ENCODE measurements at regions not wholly inside any gene's neighbourhood (a gene's known extent, or its start where the extent isn't known, plus 50 kb on each side); places are given as distances from the start of the nearest gene placed in this dataset.

DNA sequence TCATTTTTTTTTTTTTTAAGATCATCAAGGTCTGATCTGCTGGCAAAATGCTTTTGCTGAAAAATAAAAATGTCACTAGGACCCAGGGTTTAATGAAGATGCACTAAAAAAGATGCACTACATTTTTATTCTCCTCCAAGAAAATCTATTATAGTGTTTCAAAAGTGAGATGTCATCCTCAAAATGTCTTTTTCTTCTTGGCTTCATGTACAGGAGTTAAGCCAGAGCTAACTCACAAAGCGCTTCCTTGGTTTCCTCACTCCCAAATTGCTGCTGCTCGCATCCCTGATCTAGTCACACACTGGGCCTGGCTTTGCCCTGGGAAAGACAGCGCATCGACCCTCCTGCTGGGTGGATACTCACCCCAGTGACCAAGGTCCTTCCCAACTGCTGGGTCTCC lies 113.4 kb upstream of the CCDC68 start:
- no peaks in the 10 kb centered on the region for H3K9me3 ChIP-seq (ENCODE audit: low read depth, low read length)
- H3K9ac ChIP-seq (ENCODE audit: insufficient read length): no peak overlapping the region
- H3K27ac ChIP-seq: no peak overlapping the region
- no peaks in the 10 kb centered on the region for H3K36me3 ChIP-seq (ENCODE audit: insufficient read depth, low read length)
- no peak for TF ChIP-seq FOXP2 (optimal IDR thresholded peaks at IDR 0.05; ENCODE audit: control extremely low read depth, extremely low read length, insufficient read depth)
- no peak for TF ChIP-seq POLR2AphosphoS5 (IDR thresholded peaks at IDR 0.05; ENCODE audit: borderline replicate concordance, low read depth, low read length)
- no peak for TF ChIP-seq EZH2 (IDR thresholded peaks at IDR 0.05)
- H3K4me3 ChIP-seq: no peak overlapping the region
- DNase-seq (ENCODE audit: low read depth, low spot score): no peak

DNA sequence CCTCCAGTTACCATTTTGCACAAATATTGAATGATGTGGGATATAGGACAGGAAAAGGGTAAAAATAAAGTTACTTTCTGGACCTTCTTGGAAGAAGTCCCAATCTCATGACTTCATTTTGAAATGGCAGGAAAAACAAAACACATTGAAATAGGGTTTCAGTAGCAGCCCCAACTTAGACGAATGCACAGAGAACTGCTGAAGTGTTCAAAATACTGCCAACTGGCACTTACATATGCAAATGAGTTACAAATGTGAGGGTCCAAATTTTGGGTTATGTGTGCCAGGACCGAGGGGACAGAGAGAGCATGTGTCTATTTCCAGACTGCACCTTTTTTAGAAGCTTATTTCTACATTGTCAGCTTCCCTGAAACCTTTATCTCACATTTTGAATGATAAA lies 112.9 kb upstream of the CCDC68 start:
- DNase-seq (ENCODE audit: low read depth, low spot score): no peak
- Histone ChIP-seq H3K9ac (ENCODE audit: insufficient read length) (no peak overlapping the region), H3K4me3 (no peak overlapping the region), H3K36me3 (ENCODE audit: insufficient read depth, low read length) (no peaks in the 10 kb centered on the region), H3K9me3 (ENCODE audit: low read depth, low read length) (no peaks in the 10 kb centered on the region), H3K27ac (no peak overlapping the region)
- no peak for TF ChIP-seq FOXP2 (optimal IDR thresholded peaks at IDR 0.05; ENCODE audit: control extremely low read depth, extremely low read length, insufficient read depth)
- TF ChIP-seq POLR2AphosphoS5 (IDR thresholded peaks at IDR 0.05; ENCODE audit: borderline replicate concordance, low read depth, low read length): no peak
- TF ChIP-seq EZH2 (IDR thresholded peaks at IDR 0.05): no peak

DNA sequence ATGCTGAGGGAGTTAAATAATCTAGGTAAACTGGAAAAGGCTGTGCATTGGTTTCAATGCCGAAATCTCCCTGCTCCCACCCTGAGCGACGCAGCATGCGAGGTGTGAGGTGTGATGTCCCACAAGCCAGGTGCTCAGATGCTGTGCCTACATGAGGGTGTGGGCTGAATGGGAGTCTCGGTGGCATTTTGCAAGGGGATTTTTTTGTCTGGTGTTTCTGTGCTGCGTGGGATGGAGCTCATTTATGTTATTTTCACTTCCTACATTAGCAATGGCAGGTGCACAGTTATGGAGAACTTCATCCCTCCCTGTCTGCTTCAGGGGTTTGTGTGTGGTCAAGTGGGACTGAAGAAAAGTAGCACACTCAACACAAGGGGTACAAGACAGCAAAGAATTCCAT lies 110.2 kb upstream of the CCDC68 start:
- Histone ChIP-seq H3K36me3 (ENCODE audit: insufficient read depth, low read length) (no peaks in the 10 kb centered on the region), H3K9me3 (ENCODE audit: low read depth, low read length) (no peaks in the 10 kb centered on the region), H3K4me3 (no peak overlapping the region), H3K27ac (no peak overlapping the region), H3K9ac (ENCODE audit: insufficient read length) (no peak overlapping the region)
- no peak for DNase-seq (ENCODE audit: low read depth, low spot score)
- TF ChIP-seq FOXP2 (optimal IDR thresholded peaks at IDR 0.05; ENCODE audit: control extremely low read depth, extremely low read length, insufficient read depth): no peak

DNA sequence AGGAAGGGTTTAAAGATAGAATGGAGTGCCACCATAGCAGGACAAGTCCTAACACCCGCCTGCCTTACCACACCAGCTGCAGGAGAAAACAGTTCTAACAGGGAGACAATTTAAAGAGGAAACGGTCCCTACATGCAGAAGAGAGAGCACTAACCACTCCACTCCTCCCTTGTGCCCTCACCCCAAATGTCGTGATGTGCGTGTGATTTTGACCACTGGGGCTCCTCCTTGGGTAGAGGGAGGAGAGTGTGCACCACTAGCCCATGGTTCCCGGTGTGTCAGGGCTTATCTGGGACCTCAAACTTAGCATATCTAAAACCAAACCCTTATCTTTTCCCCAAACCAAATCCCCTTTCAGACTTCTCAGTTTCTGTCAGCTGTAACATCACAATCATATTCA lies 105.5 kb upstream of the CCDC68 start:
- TF ChIP-seq FOXP2 (optimal IDR thresholded peaks at IDR 0.05; ENCODE audit: control extremely low read depth, extremely low read length, insufficient read depth) (no peak), EZH2 (IDR thresholded peaks at IDR 0.05) (no peak), POLR2AphosphoS5 (IDR thresholded peaks at IDR 0.05; ENCODE audit: borderline replicate concordance, low read depth, low read length) (no peak)
- H3K27ac ChIP-seq: no peak overlapping the region

DNA sequence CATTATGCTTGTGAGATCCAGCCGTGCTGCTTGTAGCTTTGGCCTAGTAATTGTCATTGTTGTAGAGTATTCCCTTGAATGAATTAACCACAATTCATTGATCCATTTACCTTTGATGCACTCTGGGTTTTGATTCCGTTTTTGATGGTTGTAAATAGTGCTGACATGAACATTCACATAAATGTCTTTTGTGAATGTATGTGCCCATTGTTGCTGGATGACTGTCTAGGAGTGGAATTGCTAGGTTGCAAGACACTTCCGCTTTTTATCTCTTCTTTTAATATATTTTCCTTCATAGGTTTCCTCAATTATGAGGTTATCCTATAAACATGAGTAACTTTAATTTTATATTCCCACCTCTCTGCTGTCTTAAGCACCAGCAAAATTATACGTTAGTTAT lies 104.8 kb upstream of the CCDC68 start:
- H3K27ac ChIP-seq: no peak overlapping the region
- H3K9me3 ChIP-seq (ENCODE audit: low read depth, low read length): no peaks in the 10 kb centered on the region
- H3K4me3 ChIP-seq: no peak overlapping the region
- DNase-seq (ENCODE audit: low read depth, low spot score): no peak
- no peaks in the 10 kb centered on the region for H3K36me3 ChIP-seq (ENCODE audit: insufficient read depth, low read length)
- H3K9ac ChIP-seq (ENCODE audit: insufficient read length): no peak overlapping the region
- TF ChIP-seq EZH2 (IDR thresholded peaks at IDR 0.05) (no peak), POLR2AphosphoS5 (IDR thresholded peaks at IDR 0.05; ENCODE audit: borderline replicate concordance, low read depth, low read length) (no peak), FOXP2 (optimal IDR thresholded peaks at IDR 0.05; ENCODE audit: control extremely low read depth, extremely low read length, insufficient read depth) (no peak)

More for the DNA sequence above, 105.5 kb upstream of the CCDC68 start:
- Histone ChIP-seq H3K9me3 (ENCODE audit: low read depth, low read length) (no peaks in the 10 kb centered on the region), H3K9ac (ENCODE audit: insufficient read length) (no peak overlapping the region), H3K4me3 (no peak overlapping the region), H3K36me3 (ENCODE audit: insufficient read depth, low read length) (no peaks in the 10 kb centered on the region)
- no peak for DNase-seq (ENCODE audit: low read depth, low spot score)

DNA sequence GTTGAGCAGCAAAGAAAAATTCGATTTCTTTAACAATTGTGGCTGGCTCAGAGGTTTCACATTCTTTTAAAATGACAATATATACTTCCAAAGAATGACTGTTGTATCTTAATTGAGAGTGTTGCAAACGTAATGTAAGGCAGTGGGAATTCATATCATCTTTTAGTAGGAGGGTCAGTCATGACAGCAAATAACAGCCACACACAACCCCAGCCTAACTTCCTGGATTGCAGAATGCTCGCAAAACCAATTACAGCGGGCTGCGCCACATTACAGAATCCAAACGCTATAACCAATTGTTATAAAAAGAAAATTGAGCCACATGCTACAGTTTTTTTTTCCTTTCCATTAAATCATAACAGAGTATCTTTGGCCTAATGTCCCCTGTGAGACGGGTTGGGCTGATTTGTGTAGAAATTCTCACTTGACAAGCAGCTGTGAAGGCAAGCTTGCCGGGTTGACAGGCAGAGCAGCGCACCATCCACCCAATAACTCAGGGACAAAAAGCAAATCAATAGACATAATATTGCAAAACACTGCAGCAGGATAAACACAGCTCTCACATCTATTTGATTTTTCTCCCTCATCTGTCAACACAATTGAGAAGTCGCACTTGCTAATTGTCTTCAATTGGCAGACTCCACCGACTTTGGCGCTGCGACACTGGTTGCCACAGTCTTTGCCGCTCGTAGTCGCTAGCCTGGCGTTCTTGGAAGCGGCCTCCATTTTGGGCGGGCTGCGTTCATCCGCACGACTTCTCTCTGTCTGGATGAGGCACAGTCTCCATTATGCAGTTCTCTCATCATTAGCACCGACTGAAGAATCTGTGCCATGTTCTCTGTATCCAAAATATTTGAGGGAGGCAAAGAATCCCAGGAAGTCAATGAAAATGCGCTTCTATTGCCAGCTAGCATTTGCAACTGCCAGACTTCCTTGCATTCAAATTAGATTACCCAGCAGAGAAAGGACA lies 95.0 kb upstream of the CCDC68 start:
- Histone ChIP-seq H3K9ac (ENCODE audit: insufficient read length) (no peak overlapping the region), H3K9me3 (ENCODE audit: low read depth, low read length) (no peaks in the 10 kb centered on the region), H3K36me3 (ENCODE audit: insufficient read depth, low read length) (no peaks in the 10 kb centered on the region), H3K4me3 (no peak overlapping the region), H3K27ac (no peak overlapping the region)
- TF ChIP-seq EZH2 (IDR thresholded peaks at IDR 0.05) (no peak), POLR2AphosphoS5 (IDR thresholded peaks at IDR 0.05; ENCODE audit: borderline replicate concordance, low read depth, low read length) (no peak), FOXP2 (optimal IDR thresholded peaks at IDR 0.05; ENCODE audit: control extremely low read depth, extremely low read length, insufficient read depth) (no peak)
- no peak for DNase-seq (ENCODE audit: low read depth, low spot score)

DNA sequence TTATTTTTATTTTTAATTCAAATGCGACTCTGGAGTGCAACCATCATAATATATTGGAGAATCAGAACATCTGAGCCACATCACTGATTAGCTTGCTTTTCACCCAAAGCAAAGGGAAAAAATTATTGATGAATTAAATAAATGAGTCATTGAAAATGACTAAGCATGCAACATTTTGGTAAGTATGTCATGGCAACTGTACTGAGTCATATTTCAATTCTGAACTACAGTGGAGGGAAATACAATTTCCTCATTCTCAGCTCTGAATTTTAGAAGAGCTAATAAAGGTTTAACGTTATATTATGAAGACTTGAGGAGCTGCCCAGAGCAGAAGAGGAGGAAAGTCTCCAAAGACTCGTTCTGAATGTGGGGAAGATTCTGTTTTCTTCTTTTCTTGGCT lies 89.6 kb upstream of the CCDC68 start:
- no peak for TF ChIP-seq EZH2 (IDR thresholded peaks at IDR 0.05)
- TF ChIP-seq FOXP2 (optimal IDR thresholded peaks at IDR 0.05; ENCODE audit: control extremely low read depth, extremely low read length, insufficient read depth): no peak
- TF ChIP-seq POLR2AphosphoS5 (IDR thresholded peaks at IDR 0.05; ENCODE audit: borderline replicate concordance, low read depth, low read length): no peak
- Histone ChIP-seq H3K36me3 (ENCODE audit: insufficient read depth, low read length) (no peaks in the 10 kb centered on the region), H3K27ac (no peak overlapping the region), H3K4me3 (no peak overlapping the region), H3K9ac (ENCODE audit: insufficient read length) (no peak overlapping the region), H3K9me3 (ENCODE audit: low read depth, low read length) (no peaks in the 10 kb centered on the region)
- no peak for DNase-seq (ENCODE audit: low read depth, low spot score)

DNA sequence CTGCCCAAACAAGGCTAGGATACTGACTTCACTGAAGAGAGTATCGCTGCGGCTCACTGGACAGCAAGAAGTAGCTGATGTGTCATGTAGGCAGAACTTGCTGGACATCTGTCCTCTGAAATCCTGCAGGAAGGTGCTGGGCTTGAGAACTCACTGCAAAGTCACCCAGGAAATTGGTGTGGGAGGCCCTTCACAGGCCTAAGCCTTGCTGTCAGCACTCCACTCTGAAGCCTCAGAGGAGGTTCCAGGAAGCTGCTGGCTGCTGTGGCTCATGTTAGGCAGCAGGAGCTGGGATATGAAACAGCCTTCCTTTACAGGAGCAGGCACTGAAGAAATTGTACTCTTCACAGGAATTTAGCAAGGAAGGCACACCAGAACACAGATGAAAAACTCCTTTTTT lies 88.3 kb upstream of the CCDC68 start:
- no peak for DNase-seq (ENCODE audit: low read depth, low spot score)
- TF ChIP-seq POLR2AphosphoS5 (IDR thresholded peaks at IDR 0.05; ENCODE audit: borderline replicate concordance, low read depth, low read length) (no peak), EZH2 (IDR thresholded peaks at IDR 0.05) (no peak), FOXP2 (optimal IDR thresholded peaks at IDR 0.05; ENCODE audit: control extremely low read depth, extremely low read length, insufficient read depth) (no peak)

More for the DNA sequence above, 88.3 kb upstream of the CCDC68 start:
- H3K4me3 ChIP-seq: no peak overlapping the region
- H3K9ac ChIP-seq (ENCODE audit: insufficient read length): no peak overlapping the region
- no peaks in the 10 kb centered on the region for H3K9me3 ChIP-seq (ENCODE audit: low read depth, low read length)
- H3K36me3 ChIP-seq (ENCODE audit: insufficient read depth, low read length): no peaks in the 10 kb centered on the region
- no peak overlapping the region for H3K27ac ChIP-seq
